C1 segment of cervical spinal cord (tissue), 14 donors: ENCODE measurements at regions not wholly inside any gene's neighbourhood (a gene's known extent, or its start where the extent isn't known, plus 50 kb on each side); places are given as distances from the start of the nearest gene placed in this dataset.
"Not testable (repeated sequence)": the region's sequence is repeated elsewhere in the genome, so short reads cannot be mapped to it uniquely, and the experiment has no call there.

Experiments used
- DNase-seq, 14 donors: peaks; one replicate each; lab custom pipeline; 2025; lab: John Stamatoyannopoulos, UW

GRCh38 chr1:157326173-157326859 lies 188.1 kb upstream of the ETV3 start:
- DNase-seq = no peak

GRCh38 chr1:157325220-157325619 lies 187.0 kb upstream of the ETV3 start:
- DNase-seq = no peak

GRCh38 chr1:157321972-157322371 lies 183.8 kb upstream of the ETV3 start:
- not testable (repeated sequence) for DNase-seq

- no peak for DNase-seq
These were observed 181.4 kb upstream of the ETV3 start for GRCh38 chr1:157319567-157319966.

GRCh38 chr1:157317229-157317628 lies 179.0 kb upstream of the ETV3 start:
- DNase-seq = not testable (repeated sequence)

GRCh38 chr1:157315544-157315943 lies 177.3 kb upstream of the ETV3 start:
- no peak for DNase-seq

GRCh38 chr1:157314408-157314807 lies 176.2 kb upstream of the ETV3 start:
- DNase-seq = no peak

GRCh38 chr1:157313240-157313807 lies 175.1 kb upstream of the ETV3 start:
- no peak for DNase-seq

- no peak for DNase-seq
These were observed 174.1 kb upstream of the ETV3 start for GRCh38 chr1:157312082-157312812.

- DNase-seq = no peak
These were observed 173.5 kb upstream of the ETV3 start for GRCh38 chr1:157311730-157312081.

- not testable (repeated sequence) for DNase-seq
These were observed 172.9 kb upstream of the ETV3 start for GRCh38 chr1:157310805-157311729.

GRCh38 chr1:157310401-157310800 lies 172.2 kb upstream of the ETV3 start:
- DNase-seq = no peak

GRCh38 chr1:157307491-157307890 lies 169.3 kb upstream of the ETV3 start:
- DNase-seq = no peak

- no peak for DNase-seq
These were observed 168.7 kb upstream of the ETV3 start for GRCh38 chr1:157306896-157307295.

GRCh38 chr1:157304271-157304670 lies 166.1 kb upstream of the ETV3 start:
- DNase-seq = no peak

GRCh38 chr1:157302724-157303123 lies 164.5 kb upstream of the ETV3 start:
- no peak for DNase-seq

GRCh38 chr1:157302199-157302497 lies 164.0 kb upstream of the ETV3 start:
- DNase-seq = no peak

GRCh38 chr1:157301477-157302198 lies 163.4 kb upstream of the ETV3 start:
- DNase-seq = no peak

- not testable (repeated sequence) for DNase-seq
These were observed 156.4 kb upstream of the ETV3 start for GRCh38 chr1:157294387-157295145.

GRCh38 chr1:157292809-157293564 lies 154.8 kb upstream of the ETV3 start:
- DNase-seq = no peak
